ENCODE measurements at regions not wholly inside any gene's neighbourhood (a gene's known extent, or its start where the extent isn't known, plus 50 kb on each side); places are given as distances from the start of the nearest gene placed in this dataset.
A peak's percentile ranks its signal among the peaks of the same experiment; 100 is the strongest.

DNA sequence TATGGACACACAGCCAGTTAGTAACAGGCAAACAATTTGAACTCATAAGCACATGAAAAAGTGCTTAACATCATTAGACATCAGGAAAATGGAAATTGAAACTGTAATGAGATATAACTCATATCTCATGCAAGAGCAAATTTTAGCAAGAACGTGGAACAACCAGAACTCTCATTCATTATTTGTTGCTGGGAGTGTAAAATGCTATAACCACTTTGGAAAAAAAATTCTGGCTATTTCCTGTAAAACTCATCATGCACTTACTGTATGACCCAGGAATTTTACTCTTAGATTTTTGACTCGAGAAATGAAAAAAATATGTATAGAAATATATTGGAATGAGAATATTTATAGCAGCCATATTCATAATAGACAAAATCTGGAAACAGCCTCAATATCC is 205.7 kb upstream of the PUM3 start:
- DNase-seq, result no peak

DNA sequence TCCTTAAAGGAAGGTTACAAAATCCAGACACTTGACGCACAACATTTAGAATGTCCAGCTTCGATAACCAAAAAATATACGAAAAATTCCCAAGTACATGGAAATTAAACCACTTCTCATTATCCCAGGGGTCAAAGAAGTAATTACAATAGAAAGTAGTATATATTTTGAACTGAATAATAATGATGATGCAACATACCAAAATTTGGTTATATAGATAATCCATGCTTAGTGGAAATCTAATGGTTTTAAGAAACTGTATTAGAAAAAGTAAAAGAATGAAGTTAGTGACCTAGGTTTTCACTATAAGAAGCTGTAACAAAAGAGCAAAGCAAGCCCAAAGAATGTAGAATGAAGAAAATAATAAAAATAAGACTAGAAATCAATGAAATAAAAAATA is 204.0 kb upstream of the PUM3 start:
- DNase-seq, result no peak

DNA sequence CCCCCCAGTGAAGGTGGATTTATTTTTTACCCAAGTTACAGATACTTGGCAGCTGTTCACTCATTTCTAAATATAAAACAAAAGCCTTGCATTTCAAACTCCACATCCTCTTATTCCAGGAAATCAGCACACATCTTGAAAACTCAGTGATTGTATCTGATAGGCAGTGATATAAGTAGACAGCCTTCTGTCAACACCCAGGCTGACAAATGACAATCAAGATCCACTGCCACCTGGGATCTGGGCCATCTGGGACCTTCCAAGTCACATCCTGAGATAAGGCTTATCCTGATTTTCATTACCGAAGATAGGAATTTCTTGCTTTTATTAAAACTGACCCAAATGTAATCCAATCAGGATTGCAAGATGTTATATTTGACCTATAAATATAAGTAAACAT is 201.3 kb upstream of the PUM3 start:
- DNase-seq, result no peak

DNA sequence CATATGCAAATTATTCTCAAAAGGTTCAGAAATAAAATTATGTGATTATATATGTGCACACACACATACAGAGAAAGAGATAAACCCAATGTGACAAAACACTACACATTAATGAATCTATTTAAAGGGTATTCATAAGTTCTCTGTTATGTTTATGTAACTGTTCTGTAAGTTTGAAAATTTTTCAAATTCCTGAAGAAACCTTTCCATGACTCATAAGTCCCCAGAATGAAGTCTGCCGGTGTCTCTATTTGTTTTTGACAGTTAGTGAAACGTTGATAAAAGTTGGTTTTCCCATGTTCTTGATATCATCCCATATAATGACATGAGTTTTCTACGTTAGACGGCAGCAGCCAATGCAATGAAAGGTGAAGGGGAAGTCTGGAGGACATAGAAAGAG is 199.5 kb upstream of the PUM3 start:
- no peak for DNase-seq

DNA sequence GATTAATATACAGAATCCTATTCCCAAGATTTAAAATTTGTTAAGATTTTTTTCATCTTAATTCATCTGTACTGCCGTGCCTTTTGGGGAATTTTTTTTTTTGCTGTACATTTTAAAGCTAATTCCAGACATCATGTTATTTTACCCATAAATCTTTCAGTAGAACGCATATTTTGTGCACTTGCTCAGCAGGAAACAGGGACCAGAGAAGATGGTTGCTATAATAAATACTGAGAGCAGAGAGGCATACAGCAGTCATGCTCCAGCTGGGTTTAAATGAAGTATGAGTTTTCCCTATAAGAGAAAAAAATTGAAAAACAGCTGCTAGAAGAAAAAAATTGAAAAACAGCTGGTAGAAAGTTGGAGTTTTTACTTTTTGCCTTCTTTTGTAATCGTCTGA is 196.9 kb upstream of the PUM3 start:
- DNase-seq, result no peak

- DNase-seq, result peak; percentile 65 to 74
Observed at GRCh38 chr9:3036333-3036700, 192.4 kb upstream of the PUM3 start.

DNA sequence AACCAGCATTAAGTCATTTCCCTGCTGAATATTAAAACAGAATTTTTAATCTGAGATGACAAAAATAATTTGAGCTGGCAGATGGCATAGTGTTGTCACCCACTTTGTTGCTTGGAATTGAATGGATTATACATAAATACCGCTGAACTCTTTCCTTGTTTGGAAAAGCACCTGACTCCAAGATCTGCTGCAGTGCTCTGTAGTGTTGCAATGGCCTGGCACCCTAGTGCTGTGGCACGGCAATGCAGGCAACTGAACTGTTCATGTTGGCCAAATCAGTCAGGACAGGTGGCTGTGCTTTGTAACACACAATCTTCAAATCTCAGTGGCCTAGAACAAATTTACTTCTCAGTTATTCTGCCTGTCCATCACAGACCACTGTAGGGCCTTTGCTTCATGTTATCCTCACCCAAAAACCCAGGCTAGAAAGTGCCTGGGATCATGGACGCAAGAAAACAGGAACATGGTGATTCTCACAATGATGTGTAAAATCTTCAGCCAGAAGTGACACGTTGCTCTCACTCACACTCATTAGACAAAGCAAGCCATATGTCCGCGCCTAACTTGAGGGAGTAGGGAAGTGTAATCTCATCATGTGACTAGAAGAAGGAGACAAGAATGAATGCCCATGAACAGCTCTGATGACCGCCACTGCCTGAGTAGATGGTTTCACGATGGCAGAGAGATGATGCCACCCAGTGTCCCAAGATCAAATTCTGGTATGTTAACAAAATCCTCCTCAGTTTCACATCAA is 191.9 kb upstream of the PUM3 start:
- DNase-seq, result peak; percentile 71 to 81

DNA sequence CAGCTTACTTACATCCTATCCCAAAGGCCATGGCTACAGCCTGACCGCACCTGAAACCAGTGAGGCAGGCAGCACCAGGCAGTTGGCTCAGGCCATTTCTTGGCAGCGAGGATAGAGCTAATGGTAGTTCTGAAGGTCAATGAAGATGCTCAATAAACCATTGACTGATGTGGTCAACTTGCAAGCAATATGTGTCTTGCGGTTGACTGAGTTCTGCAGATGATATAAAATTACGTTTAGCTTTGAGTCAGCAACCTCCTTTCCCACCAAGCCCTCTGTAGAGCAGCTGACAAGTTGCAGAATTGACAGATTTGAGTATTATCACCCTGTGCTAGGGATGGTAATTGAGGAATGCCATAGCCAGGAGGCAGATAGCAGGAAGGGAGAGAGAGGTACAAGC is 189.0 kb upstream of the PUM3 start:
- peak in 1 of 2 experiments; percentile 35 for DNase-seq

GRCh38 chr9:3028535-3028934 is 184.6 kb upstream of the PUM3 start:
- DNase-seq, result peak; percentile 87 to 99

GRCh38 chr9:3027210-3027609 is 183.3 kb upstream of the PUM3 start:
- peak; percentile 82 to 96 for DNase-seq

GRCh38 chr9:3023449-3023848 is 179.6 kb upstream of the PUM3 start:
- peak in 1 of 2 experiments; percentile 46 for DNase-seq

GRCh38 chr9:3018691-3019230 is 174.9 kb upstream of the PUM3 start:
- DNase-seq, result peak; percentile 59 to 91

DNA sequence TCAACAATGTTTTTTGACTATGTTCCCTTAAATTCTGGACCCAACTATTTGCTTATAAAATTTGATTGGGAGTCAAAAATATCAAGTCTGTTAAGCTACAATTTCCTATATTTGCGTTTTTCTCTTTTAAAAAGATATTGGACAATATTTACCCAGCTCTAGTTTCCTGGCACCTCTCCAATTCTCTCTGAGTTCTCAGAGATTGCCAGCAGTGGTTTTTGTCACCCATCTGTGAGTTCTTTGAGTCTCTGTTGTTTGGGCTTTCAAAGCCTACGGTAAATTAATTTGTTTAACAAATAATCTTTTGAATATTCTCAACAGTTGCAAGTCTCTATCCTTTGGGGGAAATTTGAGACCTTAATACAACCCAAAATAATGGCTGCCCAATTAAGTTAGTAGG is 174.2 kb upstream of the PUM3 start:
- DNase-seq, result peak; percentile 91 to 98

DNA sequence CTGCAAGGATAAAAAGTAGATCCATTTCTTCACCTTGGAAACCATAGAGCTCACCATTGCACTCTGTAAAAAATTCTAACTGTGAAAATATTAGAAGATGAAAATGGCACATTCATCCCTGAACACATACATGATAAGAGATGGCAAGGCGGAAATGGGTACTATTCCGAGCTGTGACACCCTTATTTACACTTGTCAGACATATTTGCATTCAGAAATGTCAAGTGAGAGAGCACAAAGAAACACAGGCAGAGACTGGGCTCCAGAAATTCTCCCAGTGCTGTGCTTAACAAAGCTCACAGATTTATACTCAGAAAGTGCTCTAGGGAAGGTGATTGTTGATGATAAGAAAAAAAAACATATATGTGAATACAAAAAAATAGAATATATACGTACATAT is 170.3 kb upstream of the PUM3 start:
- no peak for DNase-seq

DNA sequence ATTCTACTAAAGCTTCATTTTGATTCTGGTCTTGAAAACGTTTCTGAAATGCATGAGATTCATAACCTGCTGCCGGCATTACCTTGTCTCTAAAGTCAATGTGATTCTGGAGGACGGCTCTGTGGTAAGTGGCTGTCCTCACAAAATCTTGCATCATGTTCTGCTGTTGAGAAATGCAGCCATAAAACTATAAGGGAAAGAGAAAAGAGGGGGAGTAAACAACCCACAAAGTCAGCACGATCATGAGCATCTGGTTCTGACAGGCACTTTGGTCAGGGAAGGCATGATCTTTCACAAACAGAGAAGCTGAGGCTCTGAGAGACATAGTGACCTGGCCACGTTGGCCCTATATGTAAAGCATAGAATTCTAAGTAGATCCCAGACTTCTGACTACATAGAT is 168.9 kb upstream of the PUM3 start:
- DNase-seq, result no peak

DNA sequence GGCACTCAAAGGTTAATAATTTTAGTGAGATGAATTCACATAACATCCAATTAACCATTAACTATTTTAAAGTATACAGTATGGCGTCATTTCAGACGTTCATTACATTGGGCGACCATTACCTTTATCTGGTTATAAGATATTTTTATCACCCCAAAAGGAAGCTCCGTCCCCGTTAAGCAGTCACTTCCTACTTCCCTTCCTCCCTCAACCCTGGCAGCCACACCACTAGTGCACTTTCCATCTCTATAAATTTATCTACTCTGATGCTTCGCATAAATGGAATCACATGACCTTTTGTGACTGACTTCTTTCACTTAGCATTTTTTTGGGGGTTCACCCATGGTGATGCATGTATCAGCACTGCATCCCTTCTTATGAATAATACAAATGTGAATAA is 168.3 kb upstream of the PUM3 start:
- DNase-seq, result no peak

DNA sequence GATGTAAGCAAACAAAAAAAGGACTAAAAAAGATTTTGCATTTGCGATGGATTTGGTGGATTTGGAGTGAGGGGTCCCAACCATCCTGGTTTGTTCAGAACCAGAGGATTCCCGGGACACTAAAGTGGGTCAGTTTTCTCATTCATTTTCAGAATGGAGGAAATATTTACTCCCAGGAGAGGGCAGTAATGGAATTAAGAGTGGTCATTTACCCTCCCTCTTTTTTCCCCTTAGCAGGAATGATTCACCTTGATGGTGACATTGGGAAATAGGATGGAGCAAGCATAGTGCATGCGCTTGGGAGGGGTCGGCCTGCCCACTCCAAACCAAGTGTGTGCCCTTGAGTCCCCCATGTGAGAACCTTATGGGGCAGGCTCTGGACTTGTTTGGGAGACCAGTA is 164.2 kb upstream of the PUM3 start:
- no peak for DNase-seq

DNA sequence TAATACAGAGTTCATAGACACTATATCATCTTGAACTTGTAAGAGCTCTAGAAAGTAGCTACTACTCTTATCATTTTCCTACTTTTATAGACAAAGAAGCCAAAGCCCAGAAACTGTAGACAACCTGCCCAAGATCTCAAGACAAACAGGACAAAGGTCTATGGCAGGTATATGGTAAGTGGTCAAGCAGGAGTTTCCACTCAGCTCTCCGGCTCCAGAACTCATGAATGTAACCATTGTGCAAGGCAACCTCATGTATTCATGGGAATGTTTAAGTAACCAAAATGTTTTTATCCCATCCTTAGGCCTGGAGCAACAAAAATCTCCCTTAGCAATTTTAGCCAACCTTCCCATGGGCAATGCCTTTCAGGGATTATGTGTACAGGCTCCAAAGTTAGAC is 163.4 kb upstream of the PUM3 start:
- DNase-seq, result no peak

DNA sequence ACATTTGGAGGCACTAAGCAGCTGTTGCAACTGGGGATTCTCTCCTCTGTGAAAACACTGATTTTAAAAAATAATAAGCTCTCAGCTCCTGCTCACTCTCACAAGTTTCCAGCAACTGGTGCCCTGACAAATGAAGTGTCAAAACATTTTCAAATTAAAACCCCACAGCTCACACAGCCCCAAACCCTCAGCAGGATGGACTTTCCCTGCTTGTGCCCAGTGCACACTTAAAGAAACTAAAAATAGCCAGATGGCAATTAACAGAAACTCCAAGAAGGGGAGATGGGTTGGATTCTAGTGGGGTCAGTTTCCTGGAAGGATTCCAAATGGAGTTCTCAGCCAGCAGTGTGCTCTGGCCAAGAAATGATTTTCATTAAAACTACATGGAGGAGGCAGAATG is 163.0 kb upstream of the PUM3 start:
- DNase-seq, result peak; percentile 36 to 89

DNA sequence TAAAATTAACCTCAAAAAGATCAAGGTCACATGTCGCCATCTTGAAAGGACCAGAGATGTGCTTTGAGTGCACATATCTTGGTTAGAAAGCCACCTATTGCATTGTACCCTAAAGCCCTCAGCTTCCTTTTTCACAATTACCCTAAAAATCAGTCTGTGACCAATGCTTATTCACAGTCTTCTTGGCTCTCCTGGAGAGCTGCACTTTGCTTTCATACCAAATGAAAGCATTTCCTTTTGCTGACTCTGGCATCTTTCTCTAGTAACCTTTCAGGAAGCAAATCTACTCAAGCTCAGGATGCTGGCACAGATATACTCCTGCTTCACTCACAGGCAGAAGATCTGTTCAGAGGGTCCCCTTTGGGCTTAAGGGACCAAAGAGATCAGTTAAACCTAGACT is 160.7 kb upstream of the PUM3 start:
- DNase-seq, result no peak

DNA sequence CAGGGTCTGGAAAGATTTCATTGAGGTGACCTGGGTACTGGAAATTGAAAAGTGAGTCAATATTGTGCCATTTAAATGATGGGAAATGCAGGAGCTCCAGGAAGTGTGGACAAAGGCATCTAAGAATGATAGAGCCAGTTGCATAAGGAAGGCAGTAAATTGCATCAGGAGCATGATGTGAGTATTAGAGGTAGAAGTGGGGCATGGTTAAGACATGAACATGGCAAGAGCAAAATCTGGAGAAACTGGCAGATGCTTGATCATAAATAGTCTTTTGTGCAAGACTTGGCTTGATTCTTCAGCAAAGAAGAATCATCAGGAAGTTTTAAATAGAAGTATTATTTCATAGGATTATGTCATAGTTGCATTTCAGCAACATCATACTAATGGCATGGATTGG is 157.4 kb upstream of the PUM3 start:
- no peak for DNase-seq

- DNase-seq, result no peak
Observed at GRCh38 chr9:2992427-2992826, 148.5 kb upstream of the PUM3 start.

GRCh38 chr9:2991292-2991691 is 147.4 kb upstream of the PUM3 start:
- DNase-seq, result peak; percentile 21 to 43

DNA sequence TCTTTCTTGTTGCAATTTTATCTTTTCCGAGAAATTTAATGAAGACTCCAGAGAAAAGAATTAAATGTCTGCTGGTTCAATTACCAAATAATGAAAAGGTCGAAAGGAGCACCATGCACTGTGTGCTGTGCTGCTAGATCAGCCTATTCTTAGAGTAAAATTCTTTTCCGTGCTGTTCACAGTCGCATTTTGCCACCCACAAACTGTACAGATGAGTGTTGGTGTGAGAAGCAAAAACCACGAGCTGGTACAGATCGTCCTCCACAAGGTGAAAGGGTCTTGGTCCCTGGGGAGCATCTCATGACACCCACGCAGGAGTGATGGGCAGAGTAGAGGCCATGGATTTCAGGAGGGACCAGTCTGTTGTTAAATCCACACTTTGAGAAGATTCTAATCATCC is 143.8 kb upstream of the PUM3 start:
- DNase-seq, result no peak

GRCh38 chr9:2985343-2985742 is 141.4 kb upstream of the PUM3 start:
- no peak for DNase-seq
